ENCODE measurements at regions not wholly inside any gene's neighbourhood (a gene's known extent, or its start where the extent isn't known, plus 50 kb on each side); places are given as distances from the start of the nearest gene placed in this dataset.

DNA sequence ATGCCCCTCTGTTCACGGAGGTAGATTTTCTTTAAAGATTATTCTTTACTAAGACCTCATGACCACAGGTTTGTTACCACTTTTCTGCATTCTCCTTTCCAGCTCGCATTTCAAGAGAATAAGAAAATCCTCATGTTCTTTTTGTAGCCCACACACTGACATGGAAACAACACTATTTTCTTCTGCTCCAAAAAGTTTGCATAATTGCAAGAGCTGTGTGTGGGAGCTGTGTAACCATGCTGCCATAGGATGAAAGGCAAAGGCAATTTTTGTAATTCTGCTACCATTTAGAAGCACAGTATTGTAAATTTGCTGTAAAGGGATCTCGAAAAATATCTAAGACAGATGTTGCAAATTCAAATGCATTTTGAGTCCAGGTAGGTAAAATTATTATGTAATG is 302.4 kb upstream of the EMCN start:
- TF ChIP-seq, protein P1, sequence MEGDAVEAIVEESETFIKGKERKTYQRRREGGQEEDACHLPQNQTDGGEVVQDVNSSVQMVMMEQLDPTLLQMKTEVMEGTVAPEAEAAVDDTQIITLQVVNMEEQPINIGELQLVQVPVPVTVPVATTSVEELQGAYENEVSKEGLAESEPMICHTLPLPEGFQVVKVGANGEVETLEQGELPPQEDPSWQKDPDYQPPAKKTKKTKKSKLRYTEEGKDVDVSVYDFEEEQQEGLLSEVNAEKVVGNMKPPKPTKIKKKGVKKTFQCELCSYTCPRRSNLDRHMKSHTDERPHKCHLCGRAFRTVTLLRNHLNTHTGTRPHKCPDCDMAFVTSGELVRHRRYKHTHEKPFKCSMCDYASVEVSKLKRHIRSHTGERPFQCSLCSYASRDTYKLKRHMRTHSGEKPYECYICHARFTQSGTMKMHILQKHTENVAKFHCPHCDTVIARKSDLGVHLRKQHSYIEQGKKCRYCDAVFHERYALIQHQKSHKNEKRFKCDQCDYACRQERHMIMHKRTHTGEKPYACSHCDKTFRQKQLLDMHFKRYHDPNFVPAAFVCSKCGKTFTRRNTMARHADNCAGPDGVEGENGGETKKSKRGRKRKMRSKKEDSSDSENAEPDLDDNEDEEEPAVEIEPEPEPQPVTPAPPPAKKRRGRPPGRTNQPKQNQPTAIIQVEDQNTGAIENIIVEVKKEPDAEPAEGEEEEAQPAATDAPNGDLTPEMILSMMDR (IDR thresholded peaks at IDR 0.05; ENCODE audit: insufficient read depth, low read length, poor library complexity, severe bottlenecking) = no peak
- no peak for TF ChIP-seq EZH2phosphoT487 (conservative IDR thresholded peaks at IDR 0.05; ENCODE audit: low read length)

Data from SU-DHL-6 (cell line).